IPS-18c (cell line): ENCODE measurements at regions not wholly inside any gene's neighbourhood (a gene's known extent, or its start where the extent isn't known, plus 50 kb on each side); places are given as distances from the start of the nearest gene placed in this dataset.

Source experiments
- H3K4me3 ChIP-seq: 2 replicates; pipeline ENCODE4 v1.7.0; 2013; ENCODE audit warnings: low read depth, mild to moderate bottlenecking, low read length, moderate library complexity; ENCODE audit not compliant: insufficient read depth
- H3K9me3 ChIP-seq: one replicate; pipeline ENCODE4 v1.6.1; 2013; ENCODE audit warnings: mild to moderate bottlenecking, low read length, moderate library complexity; ENCODE audit not compliant: control insufficient read depth, insufficient read depth

DNA sequence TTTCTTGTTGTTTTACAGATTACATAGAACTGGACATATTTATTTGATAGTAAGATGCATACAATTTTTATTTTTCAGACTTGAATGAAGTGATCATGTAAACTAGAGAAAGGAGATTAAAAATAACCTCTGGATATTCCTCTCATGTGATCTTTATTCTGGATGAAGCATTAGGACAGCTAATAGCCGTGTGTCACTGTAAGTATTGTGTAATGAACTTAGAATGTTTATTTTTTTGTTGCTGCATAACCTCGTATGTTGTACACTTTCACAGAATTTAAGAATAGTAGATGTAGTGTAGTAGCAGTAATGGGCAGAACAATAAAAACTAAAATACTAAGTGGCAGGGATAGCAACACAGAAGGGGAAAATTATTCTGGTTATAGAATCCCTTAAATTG, 2094.5 kb upstream of the TENM3 start:
- Histone ChIP-seq H3K4me3 (no peak overlapping the region), H3K9me3 (no peaks in the 10 kb centered on the region)

DNA sequence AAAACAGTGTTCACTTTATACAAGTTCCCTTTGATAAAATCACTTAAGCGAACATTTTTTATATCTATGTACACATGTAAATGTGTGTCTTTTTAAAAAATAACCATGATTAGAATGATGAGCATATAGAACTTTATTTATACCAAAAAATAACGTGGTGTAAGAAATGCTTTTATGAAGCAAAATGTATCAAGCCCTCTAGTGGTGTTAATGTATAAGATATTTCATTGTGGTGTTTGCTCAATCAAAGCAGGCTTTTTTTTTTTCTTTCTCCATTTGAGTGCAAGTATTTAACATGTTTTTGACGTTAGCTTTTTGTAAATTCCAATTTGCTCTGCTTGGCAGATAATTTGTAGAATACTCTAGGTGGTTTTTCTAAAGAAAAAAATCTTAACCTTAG, 2092.4 kb upstream of the TENM3 start:
- Histone ChIP-seq H3K9me3 (no peaks in the 10 kb centered on the region), H3K4me3 (no peak overlapping the region)

DNA sequence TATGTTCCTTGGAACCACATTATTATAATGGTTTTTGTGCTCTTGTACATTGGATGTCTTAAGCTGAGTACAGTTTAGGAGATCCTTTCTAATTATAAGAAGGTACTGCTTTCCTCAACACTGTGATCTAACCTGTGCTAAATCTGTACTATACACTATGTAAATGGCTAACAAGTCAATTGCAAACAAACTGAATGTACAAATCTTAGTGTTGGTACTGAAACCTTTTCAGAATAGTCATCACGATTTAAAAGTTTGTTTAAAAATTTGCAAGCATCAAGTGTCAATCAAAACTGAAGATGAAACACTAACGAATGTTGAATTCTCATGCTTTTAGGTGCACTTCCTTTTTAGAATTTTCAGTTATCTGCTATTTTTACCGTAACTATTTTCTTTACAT, 2090.4 kb upstream of the TENM3 start:
- no peak overlapping the region for H3K4me3 ChIP-seq
- H3K9me3 ChIP-seq, result no peaks in the 10 kb centered on the region

DNA sequence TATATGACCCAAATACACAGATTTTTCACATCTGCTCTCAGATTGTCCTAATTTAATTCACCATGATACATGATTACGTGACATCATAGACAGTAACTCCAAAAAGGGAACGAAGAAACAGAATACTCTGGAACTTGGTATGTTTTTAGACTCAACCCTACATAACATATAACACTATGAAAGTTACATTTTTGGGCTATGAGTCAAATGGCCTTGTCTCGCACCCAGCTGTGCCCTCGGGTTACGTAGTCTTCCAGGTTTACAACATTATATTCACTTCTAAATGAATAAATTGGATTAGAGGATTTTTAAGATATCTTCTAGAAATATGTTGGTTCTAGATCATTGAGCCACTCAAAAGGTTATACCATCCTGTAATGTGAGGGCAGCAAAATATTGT, 2089.6 kb upstream of the TENM3 start:
- H3K4me3 ChIP-seq, result no peak overlapping the region

DNA sequence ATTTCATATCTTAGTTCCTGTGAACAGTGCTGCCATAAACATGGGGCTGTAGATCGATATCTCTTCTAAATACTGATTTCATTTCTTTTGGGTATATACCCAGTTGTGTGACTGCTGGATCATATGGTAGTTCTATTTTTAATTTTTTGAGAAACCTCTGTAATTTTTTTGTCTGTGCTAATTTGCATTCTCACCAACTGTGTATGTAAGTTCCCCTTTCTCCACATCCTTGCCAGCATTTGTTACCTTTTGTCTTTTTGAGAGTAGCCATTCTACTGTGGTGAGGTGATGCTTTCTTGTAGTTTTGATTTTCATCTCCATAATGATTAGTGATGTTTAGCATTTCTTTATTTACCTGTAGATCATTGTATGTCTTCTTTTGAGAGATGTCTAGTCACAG, 2086.5 kb upstream of the TENM3 start:
- H3K4me3 ChIP-seq, result no peak overlapping the region
- no peaks in the 10 kb centered on the region for H3K9me3 ChIP-seq

More for the DNA sequence above, 2089.6 kb upstream of the TENM3 start:
- no peaks in the 10 kb centered on the region for H3K9me3 ChIP-seq

DNA sequence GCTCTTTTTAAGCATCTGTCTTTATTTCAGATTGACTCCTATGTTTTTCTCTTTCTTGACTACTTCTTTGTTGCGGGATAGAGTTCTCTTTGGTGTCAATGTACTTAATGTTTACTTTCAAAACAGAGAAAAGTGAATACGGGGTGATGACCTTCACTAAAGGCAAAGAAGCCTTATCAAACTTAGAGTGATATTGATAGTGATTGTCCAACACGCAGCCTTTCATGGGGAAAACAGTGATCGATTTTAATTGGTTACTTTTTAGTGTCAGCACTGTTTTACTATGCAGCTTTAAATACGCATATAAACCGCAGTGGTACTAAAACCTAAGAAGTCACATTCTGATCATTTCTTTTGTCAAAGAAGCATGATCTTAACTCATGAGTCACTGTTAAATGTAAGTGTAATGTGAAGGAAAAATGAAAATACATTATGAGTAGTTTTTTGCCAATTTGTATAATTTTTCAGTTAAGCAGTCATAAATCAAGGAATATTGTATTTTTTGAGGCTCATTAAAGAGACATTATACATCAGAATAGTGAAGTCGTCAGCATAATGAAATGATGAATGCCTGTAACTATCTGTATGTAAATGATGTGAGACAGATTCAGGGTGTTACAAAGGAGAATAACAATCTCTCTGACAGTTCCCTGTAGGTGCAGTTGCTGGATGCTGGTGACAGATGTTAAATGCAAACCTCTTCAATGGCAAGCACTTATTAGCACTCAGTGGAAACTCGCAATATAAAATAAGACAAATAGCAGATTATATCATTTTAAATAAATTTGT, 2082.8 kb upstream of the TENM3 start:
- no peak overlapping the region for H3K4me3 ChIP-seq
- no peaks in the 10 kb centered on the region for H3K9me3 ChIP-seq

DNA sequence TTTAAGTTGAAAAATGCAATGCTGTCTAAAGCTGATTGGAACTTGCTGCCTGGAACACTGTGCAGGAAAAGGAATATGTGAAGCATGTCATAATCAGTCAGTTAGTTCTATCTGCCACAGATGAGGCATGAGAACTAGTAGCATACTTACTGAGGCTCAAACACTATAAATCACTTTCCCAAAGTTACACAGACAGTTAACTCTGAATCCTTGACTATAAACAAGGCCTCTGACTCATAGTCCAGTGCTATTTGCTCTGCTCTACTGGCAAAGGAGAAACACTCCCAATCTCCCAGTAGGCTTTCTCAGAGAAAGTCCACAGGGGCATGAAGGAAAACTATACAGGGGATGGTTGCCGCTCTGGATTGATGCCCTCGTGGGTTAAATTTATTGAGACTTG, 2078.4 kb upstream of the TENM3 start:
- Histone ChIP-seq H3K4me3 (no peak overlapping the region), H3K9me3 (no peaks in the 10 kb centered on the region)

DNA sequence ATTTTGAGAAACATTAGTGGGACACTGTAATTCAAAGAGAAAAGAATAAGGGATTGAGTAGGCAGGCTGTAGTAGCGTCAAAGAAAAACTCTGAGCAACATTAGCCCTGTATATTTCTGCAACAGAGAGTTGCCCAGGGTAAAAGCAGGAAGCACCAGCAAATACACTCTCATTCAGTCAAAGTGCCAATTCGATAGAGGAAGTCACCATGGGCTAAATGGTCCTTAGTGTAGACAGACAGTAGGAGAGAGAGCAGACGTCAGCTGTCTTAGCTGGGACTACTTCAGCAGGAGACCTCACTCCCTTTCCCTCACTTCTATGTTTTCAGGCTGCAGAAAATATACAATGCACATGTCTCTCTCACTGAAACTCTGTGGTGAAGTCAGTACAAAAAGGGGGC, 2073.8 kb upstream of the TENM3 start:
- Histone ChIP-seq H3K4me3 (no peak overlapping the region), H3K9me3 (no peaks in the 10 kb centered on the region)

DNA sequence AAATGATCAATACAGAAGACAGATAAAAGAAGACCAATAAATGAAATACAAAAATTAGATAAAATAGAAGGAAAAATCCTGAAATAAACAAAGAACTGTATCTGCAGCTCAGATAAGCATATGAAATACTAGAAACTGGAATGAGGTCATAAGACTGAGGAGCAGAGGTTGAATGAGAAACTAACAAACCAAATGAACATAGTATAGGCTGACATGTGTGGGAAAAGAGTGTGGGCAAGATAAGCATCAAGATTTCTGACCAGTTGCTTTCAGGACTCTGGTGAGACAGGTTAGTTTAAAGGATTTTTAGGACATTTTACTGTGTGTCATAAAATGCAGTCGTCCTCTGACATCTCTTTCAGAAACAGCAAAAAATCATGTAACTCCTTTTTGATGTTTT, 2073.2 kb upstream of the TENM3 start:
- Histone ChIP-seq H3K4me3 (no peak overlapping the region), H3K9me3 (no peaks in the 10 kb centered on the region)

DNA sequence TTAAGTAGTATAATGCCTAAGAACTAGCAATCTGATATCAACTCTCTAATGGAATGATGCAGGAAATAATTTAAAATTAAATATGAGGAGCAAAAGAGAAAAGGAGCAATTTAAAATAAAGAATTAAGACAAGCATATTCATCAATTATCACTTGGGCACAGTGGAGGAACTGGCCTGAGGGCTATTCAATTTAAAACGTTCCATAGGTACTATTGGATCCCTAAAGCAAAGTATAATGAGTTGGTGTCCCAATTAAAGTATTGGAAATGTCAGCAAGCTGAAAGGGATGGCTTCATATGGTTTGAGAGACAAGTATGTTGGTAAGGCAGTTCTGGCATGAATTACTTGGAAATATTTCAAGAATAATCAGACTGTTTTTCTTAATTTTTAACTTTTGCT, 2064.1 kb upstream of the TENM3 start:
- Histone ChIP-seq H3K9me3 (no peaks in the 10 kb centered on the region), H3K4me3 (no peak overlapping the region)

DNA sequence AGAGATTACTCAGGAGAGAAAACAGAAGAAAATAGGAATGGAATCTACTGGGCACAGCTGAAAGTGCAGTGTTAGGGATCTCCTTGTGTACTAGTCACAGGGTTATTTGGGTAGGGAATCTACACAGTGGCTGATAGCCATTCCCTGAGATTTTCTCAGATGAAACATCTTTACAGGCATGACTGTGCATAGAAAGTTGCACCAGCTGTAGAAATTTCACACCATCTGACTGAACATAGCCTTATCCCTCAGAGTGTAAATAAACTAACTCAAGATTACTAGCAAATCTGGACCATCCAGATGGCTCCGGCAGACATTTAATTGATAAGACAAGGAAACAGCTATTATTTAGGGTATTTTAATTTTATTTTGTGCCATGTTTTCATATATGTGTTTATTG, 2053.5 kb upstream of the TENM3 start:
- Histone ChIP-seq H3K9me3 (no peaks in the 10 kb centered on the region), H3K4me3 (no peak overlapping the region)

DNA sequence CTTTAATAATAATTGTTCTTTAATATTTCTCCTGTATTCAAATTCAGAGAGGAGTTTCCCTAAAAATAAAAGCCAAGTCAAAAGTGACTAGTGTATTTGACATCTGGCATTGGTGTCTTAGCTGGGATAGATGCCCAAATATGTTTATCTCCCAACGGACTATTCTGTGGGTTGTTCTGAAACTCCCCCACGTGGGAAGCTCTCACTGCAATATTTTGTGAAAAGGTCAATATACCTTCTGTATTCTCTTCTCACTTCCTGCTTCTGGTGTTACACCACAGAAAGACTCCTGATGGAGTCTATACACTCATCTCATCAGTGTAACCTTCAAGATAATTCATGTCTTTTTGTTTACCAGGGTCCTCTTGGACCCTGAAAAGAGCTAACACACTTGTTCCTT, 2052.8 kb upstream of the TENM3 start:
- H3K9me3 ChIP-seq, result no peaks in the 10 kb centered on the region
- H3K4me3 ChIP-seq, result no peak overlapping the region

DNA sequence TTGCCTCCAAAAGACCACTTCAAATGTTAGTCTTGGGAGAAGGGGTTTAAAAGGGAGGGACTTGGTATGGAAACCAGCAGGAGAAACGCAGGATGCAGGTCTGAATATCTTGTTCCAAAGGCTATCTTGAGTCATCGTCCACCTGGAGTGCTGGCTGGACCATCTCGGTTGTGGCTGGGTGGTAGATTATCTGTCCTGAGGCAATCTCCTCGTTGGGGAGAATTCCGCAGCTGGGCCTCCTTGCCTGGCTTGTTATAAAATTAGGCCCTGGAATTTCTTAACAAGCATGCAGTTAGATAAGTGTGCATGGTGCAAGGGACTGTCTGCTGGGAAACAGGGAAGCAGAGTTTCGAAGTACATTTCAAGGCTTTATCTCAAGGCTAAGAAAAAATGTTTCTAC, 2045.7 kb upstream of the TENM3 start:
- Histone ChIP-seq H3K9me3 (no peaks in the 10 kb centered on the region), H3K4me3 (no peak overlapping the region)

DNA sequence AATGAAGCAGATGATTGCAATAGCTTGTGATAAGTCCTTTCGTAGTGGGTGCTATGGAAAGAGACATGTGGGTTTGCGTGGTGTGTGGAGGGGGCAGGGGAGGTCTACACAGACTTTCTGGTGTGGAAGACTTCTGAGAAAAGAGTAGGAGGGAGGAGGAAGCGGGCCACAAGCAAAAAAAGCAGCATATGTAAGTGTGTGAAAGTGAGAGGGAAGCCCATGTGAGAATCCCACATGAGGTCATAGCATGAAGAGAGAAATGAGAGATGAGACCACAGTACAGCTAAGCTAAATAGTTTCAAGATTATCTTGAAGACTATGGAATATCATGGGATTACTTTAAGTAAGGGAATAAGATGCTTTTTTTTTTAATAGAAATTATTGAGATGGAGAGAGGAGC, 2039.9 kb upstream of the TENM3 start:
- Histone ChIP-seq H3K4me3 (no peak overlapping the region), H3K9me3 (no peaks in the 10 kb centered on the region)

DNA sequence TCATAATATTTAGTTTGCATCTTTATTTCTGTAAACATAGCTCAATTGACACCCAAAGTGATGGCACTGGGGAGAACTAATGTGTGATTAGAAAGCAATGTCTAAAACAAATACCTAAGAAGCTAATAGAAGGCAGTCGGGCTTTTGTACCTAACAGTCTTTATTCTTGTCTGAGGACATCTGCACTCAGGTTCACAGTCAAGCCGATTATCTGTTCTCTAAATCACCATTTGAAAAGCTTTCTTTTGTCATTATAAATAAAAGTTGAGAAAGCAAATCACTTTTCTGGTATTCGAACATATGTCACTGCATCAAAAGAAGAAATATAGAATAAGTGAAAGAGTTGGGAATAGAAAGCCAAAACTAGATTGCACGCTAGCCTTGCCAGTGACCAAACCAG, 2037.9 kb upstream of the TENM3 start:
- H3K9me3 ChIP-seq, result no peaks in the 10 kb centered on the region
- H3K4me3 ChIP-seq, result no peak overlapping the region

DNA sequence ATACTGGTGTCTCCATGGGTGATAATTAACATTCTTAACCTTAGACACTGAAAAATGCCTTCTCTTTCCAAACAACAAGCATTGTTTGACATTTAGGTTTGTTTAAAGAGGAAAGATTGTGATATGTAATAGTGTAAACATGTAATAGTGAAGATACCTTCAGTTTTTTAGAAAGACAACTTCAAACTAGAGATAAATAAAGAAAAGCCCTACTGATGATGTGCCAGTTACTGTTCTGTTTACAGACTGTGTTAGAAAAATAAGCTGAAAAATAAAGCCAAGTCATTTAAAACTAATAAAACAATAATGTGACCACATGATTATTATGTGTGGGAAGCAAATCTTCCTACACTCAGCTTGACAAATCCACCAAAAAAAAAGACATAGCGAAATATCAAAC, 2035.3 kb upstream of the TENM3 start:
- no peak overlapping the region for H3K4me3 ChIP-seq
- H3K9me3 ChIP-seq, result no peaks in the 10 kb centered on the region

DNA sequence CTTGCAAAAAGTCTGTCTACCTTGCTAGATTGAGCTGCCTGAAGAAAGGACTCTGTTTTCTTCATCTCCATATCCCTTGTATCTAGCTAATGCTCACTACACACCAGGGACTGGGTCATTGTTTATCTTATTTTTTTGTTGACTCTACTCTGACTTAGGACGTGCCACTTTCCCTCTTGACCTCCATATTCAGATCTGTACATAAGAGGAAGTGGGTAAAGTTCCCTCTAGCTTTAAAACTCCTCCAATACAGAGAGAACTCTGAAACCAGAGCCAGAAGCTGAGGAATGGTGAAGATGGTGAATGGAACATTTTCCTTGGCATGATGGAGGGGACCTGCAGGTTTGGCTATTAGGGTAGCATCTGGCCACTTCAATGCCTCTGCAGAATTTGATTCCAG, 2026.1 kb upstream of the TENM3 start:
- no peak overlapping the region for H3K4me3 ChIP-seq

DNA sequence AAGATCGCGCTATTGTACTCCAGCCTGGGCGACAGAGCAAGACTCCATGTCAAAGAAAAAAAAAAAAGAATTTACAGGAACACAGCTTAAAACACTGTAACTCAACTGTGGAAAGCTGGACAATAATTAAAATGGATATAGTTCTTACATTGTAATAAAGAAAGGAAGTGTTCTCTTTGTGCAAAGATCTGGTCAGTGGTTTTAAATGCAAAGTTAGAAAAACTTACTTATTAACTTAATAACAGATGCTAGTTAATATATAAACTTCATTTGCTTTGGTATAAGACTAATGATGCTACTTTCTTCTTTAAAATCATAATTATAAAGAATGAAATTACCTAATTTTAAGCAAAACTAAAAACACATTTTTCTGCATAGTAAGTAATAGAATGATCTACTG, 2024.1 kb upstream of the TENM3 start:
- no peak overlapping the region for H3K4me3 ChIP-seq
- H3K9me3 ChIP-seq, result peaks cover 2% of the 10 kb centered on the region

More for the DNA sequence above, 2026.1 kb upstream of the TENM3 start:
- H3K9me3 ChIP-seq, result peaks cover 2% of the 10 kb centered on the region

DNA sequence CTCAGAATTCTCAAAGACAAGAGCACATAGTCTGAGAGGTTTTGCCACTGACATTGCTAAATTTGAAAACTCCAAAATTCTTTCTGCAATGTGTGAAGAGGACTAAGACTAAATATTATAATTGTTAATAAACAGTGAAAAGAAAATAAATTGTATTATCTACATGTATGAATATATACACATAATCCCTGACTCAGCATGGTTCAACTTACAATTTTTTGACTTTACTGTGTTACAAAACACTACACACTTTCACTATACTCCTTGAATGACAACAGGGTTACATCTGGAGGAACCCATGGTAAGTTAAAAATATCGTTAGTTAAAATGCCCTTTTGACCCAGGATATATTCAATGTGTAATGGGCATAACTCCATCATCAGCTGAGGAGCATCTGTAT, 2017.2 kb upstream of the TENM3 start:
- Histone ChIP-seq H3K9me3 (peaks cover 1% of the 10 kb centered on the region), H3K4me3 (no peak overlapping the region)
